ENCODE measurements at regions not wholly inside any gene's neighbourhood (a gene's known extent, or its start where the extent isn't known, plus 50 kb on each side); places are given as distances from the start of the nearest gene placed in this dataset.

GRCh38 chr10:10579709-10580108, 438.0 kb upstream of the CELF2 start:
- no peak for TF ChIP-seq CTCF (IDR thresholded peaks at IDR 0.05)
- TF ChIP-seq EZH2 (IDR thresholded peaks at IDR 0.05) = no peak

All from neural progenitor cell (in vitro differentiated cells).